Bronchial epithelial cell (primary cell): ENCODE measurements at regions not wholly inside any gene's neighbourhood (a gene's known extent, or its start where the extent isn't known, plus 50 kb on each side); places are given as distances from the start of the nearest gene placed in this dataset.

Experiments used
- DNase-seq: peaks from one replicate; pipeline ENCODE4 v3.0.0-alpha.2; 2010; ENCODE audit warnings: low read depth
- FAIRE-seq: peaks from 2 replicates; lab custom pipeline; 2011; peaks lifted over from hg19 to GRCh38; lab: Jason Lieb, UNC
- H3K27me3 ChIP-seq: 2 replicates; pipeline ENCODE4 v1.5.1; 2011; ENCODE audit warnings: low read length; ENCODE audit not compliant: control insufficient read depth, insufficient read depth
- H3K36me3 ChIP-seq: 2 replicates; pipeline ENCODE4 v1.5.1; 2011; ENCODE audit warnings: low read length; ENCODE audit not compliant: control insufficient read depth, insufficient read depth
- H3K4me3 ChIP-seq: 2 replicates; pipeline ENCODE4 v1.5.1; 2011; ENCODE audit warnings: mild to moderate bottlenecking, low read depth, low read length, control low read depth
- TF ChIP-seq, protein P1 (sequence below): IDR thresholded peaks from 2 replicates; pipeline ENCODE4 v1.5.1; 2011; ENCODE audit warnings: mild to moderate bottlenecking, moderate library complexity, low read length, control low read depth, inconsistent platforms; ENCODE audit not compliant: insufficient read depth, severe bottlenecking

DNA sequence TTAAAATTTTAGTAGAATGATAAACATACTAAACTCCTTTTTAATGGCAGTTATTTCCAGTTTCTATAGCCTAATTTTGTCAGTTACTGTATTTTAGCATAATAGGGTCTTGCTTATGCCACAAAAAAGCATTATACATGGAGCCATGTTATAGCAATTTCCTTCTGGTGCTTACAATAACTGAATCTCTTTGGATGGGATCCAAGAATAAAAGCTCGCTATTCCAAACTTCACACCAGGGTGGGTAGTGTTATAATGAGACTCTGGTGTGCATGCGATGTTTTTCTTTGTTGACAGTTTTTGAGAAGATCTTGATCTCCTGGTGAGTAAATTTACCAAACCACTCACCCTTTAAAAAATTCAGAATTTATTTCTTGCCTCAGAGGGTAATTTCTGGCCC, 90.4 kb upstream of the CCDC91 start:
- no peak for FAIRE-seq
- H3K4me3 ChIP-seq: no peak overlapping the region

DNA sequence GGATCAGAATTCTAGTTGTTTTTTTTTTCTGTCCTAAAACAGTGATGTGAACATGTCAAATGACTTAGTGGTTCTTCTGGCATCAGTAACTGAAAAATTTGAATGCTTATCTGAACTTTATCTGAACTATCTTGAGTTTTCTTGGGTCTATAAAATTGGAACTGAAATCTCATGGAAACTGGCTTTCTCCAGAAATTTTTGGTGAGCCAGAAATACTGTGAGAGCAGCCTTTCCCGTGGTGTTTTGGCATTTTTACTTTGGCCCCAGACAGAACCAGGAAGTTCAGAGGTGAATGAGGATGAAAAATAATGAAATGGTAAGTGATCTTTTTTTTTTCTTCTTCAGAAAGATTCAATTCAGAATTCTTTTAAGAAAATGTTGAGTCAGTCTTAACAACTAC, 89.5 kb upstream of the CCDC91 start:
- no peaks in the 10 kb centered on the region for H3K27me3 ChIP-seq
- FAIRE-seq (no peak), DNase-seq (no peak)
- TF ChIP-seq, protein P1, sequence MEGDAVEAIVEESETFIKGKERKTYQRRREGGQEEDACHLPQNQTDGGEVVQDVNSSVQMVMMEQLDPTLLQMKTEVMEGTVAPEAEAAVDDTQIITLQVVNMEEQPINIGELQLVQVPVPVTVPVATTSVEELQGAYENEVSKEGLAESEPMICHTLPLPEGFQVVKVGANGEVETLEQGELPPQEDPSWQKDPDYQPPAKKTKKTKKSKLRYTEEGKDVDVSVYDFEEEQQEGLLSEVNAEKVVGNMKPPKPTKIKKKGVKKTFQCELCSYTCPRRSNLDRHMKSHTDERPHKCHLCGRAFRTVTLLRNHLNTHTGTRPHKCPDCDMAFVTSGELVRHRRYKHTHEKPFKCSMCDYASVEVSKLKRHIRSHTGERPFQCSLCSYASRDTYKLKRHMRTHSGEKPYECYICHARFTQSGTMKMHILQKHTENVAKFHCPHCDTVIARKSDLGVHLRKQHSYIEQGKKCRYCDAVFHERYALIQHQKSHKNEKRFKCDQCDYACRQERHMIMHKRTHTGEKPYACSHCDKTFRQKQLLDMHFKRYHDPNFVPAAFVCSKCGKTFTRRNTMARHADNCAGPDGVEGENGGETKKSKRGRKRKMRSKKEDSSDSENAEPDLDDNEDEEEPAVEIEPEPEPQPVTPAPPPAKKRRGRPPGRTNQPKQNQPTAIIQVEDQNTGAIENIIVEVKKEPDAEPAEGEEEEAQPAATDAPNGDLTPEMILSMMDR: no peak
- H3K4me3 ChIP-seq: no peak overlapping the region
- H3K36me3 ChIP-seq: no peaks in the 10 kb centered on the region

More for the DNA sequence above, 90.4 kb upstream of the CCDC91 start:
- DNase-seq: no peak
- H3K36me3 ChIP-seq: no peaks in the 10 kb centered on the region
- TF ChIP-seq, protein P1: no peak
- H3K27me3 ChIP-seq: no peaks in the 10 kb centered on the region

DNA sequence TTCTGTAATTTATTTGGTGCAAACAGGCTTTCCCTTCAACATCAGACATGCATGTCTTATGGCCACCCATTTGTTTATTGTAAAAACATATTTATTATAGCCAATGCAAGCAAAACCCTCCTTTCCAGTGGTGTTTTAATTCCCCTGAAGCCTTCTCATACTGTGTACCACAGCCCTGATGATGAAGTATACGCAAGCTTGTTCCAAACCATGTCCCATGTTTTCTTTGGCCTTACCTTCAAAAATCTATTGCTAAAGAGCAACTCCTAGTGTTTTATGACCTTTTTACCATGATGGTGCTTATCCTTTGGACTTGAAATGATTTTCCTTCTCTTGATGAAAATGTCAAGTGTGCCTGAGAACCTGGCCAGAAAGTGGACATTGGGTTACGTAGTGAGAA, 85.9 kb upstream of the CCDC91 start:
- FAIRE-seq (no peak), DNase-seq (no peak)
- TF ChIP-seq, protein P1: no peak
- no peaks in the 10 kb centered on the region for H3K36me3 ChIP-seq
- no peak overlapping the region for H3K4me3 ChIP-seq
- H3K27me3 ChIP-seq: no peaks in the 10 kb centered on the region

DNA sequence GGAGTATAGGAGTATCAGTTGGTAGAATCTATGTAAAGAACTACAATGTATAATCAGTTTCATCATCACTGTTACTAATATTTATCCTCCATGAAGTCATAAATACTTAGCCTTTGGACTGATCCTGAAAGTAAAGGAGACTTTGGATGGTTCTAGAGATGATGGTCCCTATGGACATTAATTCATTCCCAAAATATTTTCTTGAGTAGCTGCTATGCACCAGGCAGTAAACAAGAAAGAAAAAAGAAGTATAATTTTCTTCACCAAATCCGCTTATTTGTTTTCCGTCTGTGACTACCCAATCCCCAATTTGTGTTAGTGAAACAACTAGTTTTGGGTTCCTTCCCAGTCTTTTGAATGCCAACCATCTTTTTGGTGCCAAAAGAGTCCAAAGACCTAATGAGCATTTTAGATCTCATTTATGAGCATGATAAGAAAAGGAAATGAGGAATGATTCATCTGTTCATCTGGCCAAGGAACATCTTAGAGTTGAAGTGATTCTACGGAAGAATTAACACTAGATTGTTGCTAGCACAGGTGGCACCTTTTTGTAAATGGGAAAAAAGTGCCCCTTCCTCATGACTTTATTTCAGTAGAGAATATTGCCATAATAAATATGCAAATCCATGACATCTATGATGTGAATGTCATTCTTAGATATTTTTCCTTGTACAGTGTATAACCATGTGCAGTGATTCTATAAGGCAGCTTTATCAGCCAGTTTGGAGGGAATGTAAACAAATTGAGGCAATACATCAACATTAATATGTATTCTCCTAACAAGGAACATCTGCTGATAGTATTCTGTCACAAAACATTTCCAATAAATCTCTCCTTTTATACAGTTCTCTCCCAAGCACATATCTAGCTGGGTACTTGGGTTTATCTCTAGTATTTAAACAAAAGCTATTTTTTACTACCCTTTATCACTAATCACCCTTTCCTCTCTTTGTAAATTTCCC, 85.1 kb upstream of the CCDC91 start:
- FAIRE-seq: no peak
- DNase-seq: no peak

DNA sequence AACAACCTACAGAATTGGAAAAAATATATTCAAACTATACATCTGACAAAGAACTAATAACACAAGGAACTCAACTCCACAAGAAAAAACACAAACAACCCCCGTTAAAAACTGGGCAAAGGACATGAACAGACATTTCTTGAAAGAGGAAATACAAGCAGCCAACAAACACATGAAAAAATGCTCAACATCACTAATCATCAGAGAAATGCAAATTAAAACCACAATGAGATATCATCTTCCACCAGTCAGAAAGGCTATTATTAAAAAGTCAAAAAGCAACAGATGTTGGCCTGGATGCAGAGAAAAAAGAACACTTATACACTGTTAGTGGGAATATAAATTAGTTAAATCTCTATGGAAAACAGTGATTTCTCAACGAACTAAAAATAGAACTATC, 82.6 kb upstream of the CCDC91 start:
- Histone ChIP-seq H3K36me3 (no peaks in the 10 kb centered on the region), H3K4me3 (no peak overlapping the region), H3K27me3 (no peaks in the 10 kb centered on the region)
- no peak for DNase-seq
- no peak for FAIRE-seq
- TF ChIP-seq, protein P1: no peak

More for the DNA sequence above, 85.1 kb upstream of the CCDC91 start:
- H3K4me3 ChIP-seq: no peak overlapping the region
- H3K36me3 ChIP-seq: no peaks in the 10 kb centered on the region
- no peaks in the 10 kb centered on the region for H3K27me3 ChIP-seq
- TF ChIP-seq, protein P1: no peak
